ENCODE measurements at regions not wholly inside any gene's neighbourhood (a gene's known extent, or its start where the extent isn't known, plus 50 kb on each side); places are given as distances from the start of the nearest gene placed in this dataset.

DNA sequence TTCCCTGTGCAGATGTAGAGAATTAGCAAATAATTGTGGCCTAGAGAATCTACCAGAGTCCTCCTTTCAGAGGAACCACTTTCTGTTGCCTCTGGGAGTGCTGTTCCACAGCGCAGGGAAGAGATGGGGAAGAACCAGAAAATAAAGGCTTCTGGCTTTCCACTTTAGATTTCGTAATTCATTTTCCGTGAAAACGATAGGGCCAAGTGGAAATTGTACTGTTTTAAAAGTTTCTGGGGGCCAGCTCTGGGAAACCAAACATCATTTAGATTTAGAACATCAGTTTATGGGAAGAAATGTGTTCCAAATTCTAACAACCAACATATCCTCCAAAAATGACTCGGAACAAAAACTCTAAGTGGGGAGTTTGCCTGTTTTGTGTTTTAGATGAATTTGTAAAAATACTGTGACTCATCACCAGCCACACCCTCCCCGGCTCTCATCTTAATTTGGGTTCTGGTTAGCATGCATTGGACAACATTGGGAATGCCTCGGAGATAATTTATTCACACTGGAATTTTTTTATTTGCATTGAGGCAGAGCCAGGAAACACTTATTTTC, 65.2 kb upstream of the LNX1 start:
- ATAC-seq, result peak; percentile 64 to 73
- Histone ChIP-seq H3K4me1 (peaks cover 0 to 18% of the 10 kb centered on the region in 2 donors), H3K36me3 (no peaks in the 10 kb centered on the region), H3K27me3 (no peaks in the 10 kb centered on the region), H3K4me3 (no peak overlapping the region), H3K9me3 (no peaks in the 10 kb centered on the region), H3K27ac (peak overlapping the region; percentile 30 to 54 (median 48))
- TF ChIP-seq CTCF (IDR thresholded peaks at IDR 0.05 in 4 of 5, conservative IDR thresholded peaks at IDR 0.05 in 1 of 5) (peak in 1 of 5 experiments; percentile 28), POLR2A (IDR thresholded peaks at IDR 0.05) (no peak)
- in situ Hi-C loops (cut with MboI; ENCODE audit: low sequenced_read_pairs in 4 of 4) (no loop called here), intact Hi-C loops (cut with DNase I; ENCODE audit: low total_unique reads) (loop anchor here (2.0 kb wide), 1 partner anchor 572 kb away; the partner anchor contains the start of gene PDGFRA)
- DNase-seq, result peak in 1 of 2 donors; percentile 24

DNA sequence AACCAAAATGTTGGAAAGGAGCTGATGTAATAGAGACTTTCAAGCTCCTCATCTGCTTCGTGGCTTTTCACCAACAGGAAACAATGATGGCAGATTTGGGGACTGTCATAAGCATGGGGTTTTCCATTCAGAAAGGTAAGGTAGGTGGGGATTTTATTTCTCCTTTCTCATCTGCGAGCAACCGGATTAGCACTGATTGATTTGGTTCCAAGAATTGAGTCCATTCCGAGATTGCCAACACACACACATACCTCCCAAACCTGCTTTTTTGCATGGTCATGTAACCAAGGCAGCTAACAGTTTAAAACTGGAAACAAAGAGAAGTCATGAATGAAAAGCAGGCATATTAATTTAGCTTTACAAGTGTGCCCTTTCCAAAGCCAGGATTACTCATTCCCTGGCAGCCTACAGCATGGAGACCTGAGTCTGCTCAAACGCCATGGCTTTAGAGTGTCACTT, 63.0 kb upstream of the LNX1 start:
- Histone ChIP-seq H3K36me3 (no peaks in the 10 kb centered on the region), H3K9me3 (no peaks in the 10 kb centered on the region), H3K4me3 (no peak overlapping the region), H3K27ac (peak overlapping the region in 2 of 4 donors; percentile 23 to 39), H3K27me3 (no peaks in the 10 kb centered on the region), H3K4me1 (peaks cover 0 to 18% of the 10 kb centered on the region in 2 donors)
- TF ChIP-seq POLR2A (IDR thresholded peaks at IDR 0.05) (no peak), CTCF (IDR thresholded peaks at IDR 0.05 in 4 of 5, conservative IDR thresholded peaks at IDR 0.05 in 1 of 5) (no peak)
- intact Hi-C loops (cut with DNase I; ENCODE audit: low total_unique reads), result no loop called here
- in situ Hi-C loops (cut with MboI; ENCODE audit: low sequenced_read_pairs in 4 of 4), result no loop called here
- DNase-seq (no peak), ATAC-seq (no peak)

- ATAC-seq (no peak), DNase-seq (no peak)
- H3K4me1 ChIP-seq, result peaks cover 0 to 18% of the 10 kb centered on the region in 2 donors
- no peaks in the 10 kb centered on the region for H3K36me3 ChIP-seq
- in situ Hi-C loops (cut with MboI; ENCODE audit: low sequenced_read_pairs in 4 of 4), result no loop called here
- TF ChIP-seq CTCF (IDR thresholded peaks at IDR 0.05 in 4 of 5, conservative IDR thresholded peaks at IDR 0.05 in 1 of 5), result no peak
- no peak for TF ChIP-seq POLR2A (IDR thresholded peaks at IDR 0.05)
- no peaks in the 10 kb centered on the region for H3K27me3 ChIP-seq
- H3K27ac ChIP-seq, result peak overlapping the region in 3 of 4 donors; percentile 3 to 67 (median 39)
- H3K4me3 ChIP-seq, result no peak overlapping the region
- no peaks in the 10 kb centered on the region for H3K9me3 ChIP-seq
- intact Hi-C loops (cut with DNase I; ENCODE audit: low total_unique reads), result no loop called here
These were observed 62.3 kb upstream of the LNX1 start for GRCh38 chr4:53653484-53654053.

GRCh38 chr4:53651156-53651735, 60.0 kb upstream of the LNX1 start:
- peak in 1 of 2 donors; percentile 26 for TF ChIP-seq POLR2A (IDR thresholded peaks at IDR 0.05)
- TF ChIP-seq CTCF (IDR thresholded peaks at IDR 0.05 in 4 of 5, conservative IDR thresholded peaks at IDR 0.05 in 1 of 5), result no peak
- H3K27me3 ChIP-seq, result no peaks in the 10 kb centered on the region
- peak overlapping the region; percentile 15 to 46 (median 37) for H3K4me3 ChIP-seq
- DNase-seq, result no peak
- intact Hi-C loops (cut with DNase I; ENCODE audit: low total_unique reads), result no loop called here
- no peaks in the 10 kb centered on the region for H3K36me3 ChIP-seq
- peaks cover 0 to 18% of the 10 kb centered on the region in 2 donors for H3K4me1 ChIP-seq
- ATAC-seq, result peak; percentile 31 to 52
- in situ Hi-C loops (cut with MboI; ENCODE audit: low sequenced_read_pairs in 4 of 4), result no loop called here
- peak overlapping the region; percentile 39 to 74 (median 62) for H3K27ac ChIP-seq
- no peaks in the 10 kb centered on the region for H3K9me3 ChIP-seq

Measured in gastrocnemius medialis (tissue), 4 donors.